Keratinocyte (primary cell): ENCODE measurements at regions not wholly inside any gene's neighbourhood (a gene's known extent, or its start where the extent isn't known, plus 50 kb on each side); places are given as distances from the start of the nearest gene placed in this dataset.
"Not testable (repeated sequence)": the region's sequence is repeated elsewhere in the genome, so short reads cannot be mapped to it uniquely, and the experiment has no call there.

Experiments
- DNase-seq: peaks from one replicate; pipeline ENCODE4 v3.0.0-alpha.2; 2011; ENCODE audit warnings: low read depth, missing footprints, low spot score
- FAIRE-seq: peaks from 2 replicates; lab custom pipeline; 2011; peaks lifted over from hg19 to GRCh38; lab: Jason Lieb, UNC
- H2AFZ ChIP-seq: 2 replicates; pipeline ENCODE4 v1.6.0; 2012; ENCODE audit warnings: low read length, control low read depth, inconsistent platforms; ENCODE audit not compliant: control insufficient read depth
- H3K27ac ChIP-seq: 2 replicates; pipeline ENCODE4 v1.5.1; 2011; ENCODE audit warnings: low read length; ENCODE audit not compliant: control insufficient read depth, insufficient read depth
- H3K27me3 ChIP-seq: 3 replicates; pipeline ENCODE4 v1.6.0; 2011; ENCODE audit warnings: low read length; ENCODE audit not compliant: control insufficient read depth, insufficient read depth; ENCODE audit errors: extremely low read depth
- H3K36me3 ChIP-seq, 2 experiments: 2 replicates in 1 of 2; 3 replicates in 1 of 2; pipeline ENCODE4 v1.5.1; 2011; ENCODE audit warnings: low read length in 2 of 2, mild to moderate bottlenecking in 1 of 2; ENCODE audit not compliant: control insufficient read depth in 2 of 2, insufficient read depth in 2 of 2; ENCODE audit errors: extremely low read depth in 1 of 2
- H3K4me1 ChIP-seq: 3 replicates; pipeline ENCODE4 v1.5.1; 2011; ENCODE audit warnings: low read length; ENCODE audit not compliant: control insufficient read depth, insufficient read depth; ENCODE audit errors: extremely low read depth
- H3K4me2 ChIP-seq: 3 replicates; pipeline ENCODE4 v1.6.0; 2011; ENCODE audit warnings: low read depth, low read length; ENCODE audit not compliant: control insufficient read depth, insufficient read depth; ENCODE audit errors: extremely low read depth
- H3K4me3 ChIP-seq, 3 experiments: fragments of 200-600 bp in 1 of 3; sonication (generic) in 1 of 3; 2 replicates in 2 of 3; 3 replicates in 1 of 3; pipeline ENCODE4 v1.5.1; 2011 to 2016; ENCODE audit warnings: low read length in 3 of 3, mild to moderate bottlenecking in 3 of 3, control low read depth in 2 of 3, inconsistent platforms in 1 of 3, low read depth in 1 of 3, mixed read lengths in 1 of 3, mixed run types in 1 of 3, moderate library complexity in 1 of 3; ENCODE audit not compliant: control insufficient read depth in 2 of 3, insufficient read depth in 2 of 3; ENCODE audit errors: extremely low read depth in 1 of 3
- H3K79me2 ChIP-seq: 2 replicates; pipeline ENCODE4 v1.6.0; 2012; ENCODE audit warnings: low read length; ENCODE audit not compliant: control insufficient read depth, insufficient read depth
- H3K9ac ChIP-seq: 3 replicates; pipeline ENCODE4 v1.6.0; 2011; ENCODE audit warnings: low read length; ENCODE audit not compliant: control insufficient read depth, insufficient read depth; ENCODE audit errors: extremely low read depth
- H3K9me1 ChIP-seq: 3 replicates; pipeline ENCODE4 v1.6.0; 2011; ENCODE audit warnings: low read length; ENCODE audit not compliant: control insufficient read depth, insufficient read depth; ENCODE audit errors: extremely low read depth
- H3K9me3 ChIP-seq: 2 replicates; pipeline ENCODE4 v1.5.1; 2012; ENCODE audit warnings: low read depth, low read length; ENCODE audit not compliant: control insufficient read depth
- H4K20me1 ChIP-seq: 3 replicates; pipeline ENCODE4 v1.6.0; 2011; ENCODE audit warnings: low read length; ENCODE audit not compliant: control insufficient read depth, insufficient read depth; ENCODE audit errors: extremely low read depth
- CTCF ChIP-seq, 3 experiments: IDR thresholded peaks in 1 of 3; conservative IDR thresholded peaks in 1 of 3; optimal IDR thresholded peaks in 1 of 3; 2 replicates in 2 of 3; 3 replicates in 1 of 3; pipeline versions ENCODE3 to v1.5.1; 2011; ENCODE audit warnings: low read length in 3 of 3, mild to moderate bottlenecking in 3 of 3, moderate library complexity in 2 of 3, control low read depth in 1 of 3, inconsistent platforms in 1 of 3; ENCODE audit not compliant: insufficient read depth in 2 of 3; ENCODE audit errors: extremely low read depth in 1 of 3
- EZH2 ChIP-seq: IDR thresholded peaks from one replicate; pipeline ENCODE4 v1.6.1; 2012; ENCODE audit warnings: inconsistent platforms, mild to moderate bottlenecking, low read length, moderate library complexity
- dilution Hi-C: fragments of 300-500 bp; cut with MboI; formaldehyde crosslinking; loops from one replicate; pipeline ENCODE4 v1.7.0; 2020; ENCODE audit warnings: low sequenced_read_pairs; ENCODE audit not compliant: extremely low pct_ligation_motif_present

GRCh38 chr6:834866-835265 lies 141.9 kb upstream of the EXOC2 start:
- dilution Hi-C loops = no loop called here
- H3K9ac ChIP-seq = no peak overlapping the region
- FAIRE-seq = no peak

GRCh38 chr6:834190-834589 lies 141.3 kb upstream of the EXOC2 start:
- H2AFZ ChIP-seq = no peak overlapping the region
- H3K4me2 ChIP-seq = no peak overlapping the region
- DNase-seq = no peak
- no peaks in the 10 kb centered on the region for H3K9me1 ChIP-seq
- dilution Hi-C loops = no loop called here
- no peak overlapping the region for H3K27ac ChIP-seq
- H3K9ac ChIP-seq = no peak overlapping the region
- no peaks in the 10 kb centered on the region for H4K20me1 ChIP-seq
- FAIRE-seq = peak; percentile 32
- H3K36me3 ChIP-seq = no peaks in the 10 kb centered on the region
- H3K4me1 ChIP-seq = peaks cover 7% of the 10 kb centered on the region
- TF ChIP-seq EZH2 (no peak), CTCF (optimal IDR thresholded peaks at IDR 0.05 in 1 of 3, IDR thresholded peaks at IDR 0.05 in 1 of 3, conservative IDR thresholded peaks at IDR 0.05 in 1 of 3; ENCODE audit: extremely low read depth in 1 of 3, insufficient read depth in 2 of 3, low read length in 3 of 3) (no peak)
- no peaks in the 10 kb centered on the region for H3K9me3 ChIP-seq
- H3K27me3 ChIP-seq = no peaks in the 10 kb centered on the region
- no peaks in the 10 kb centered on the region for H3K79me2 ChIP-seq
- H3K4me3 ChIP-seq = no peak overlapping the region

More at GRCh38 chr6:834866-835265, 141.9 kb upstream of the EXOC2 start:
- Histone ChIP-seq H2AFZ (no peak overlapping the region), H3K36me3 (no peaks in the 10 kb centered on the region), H4K20me1 (no peaks in the 10 kb centered on the region), H3K4me1 (peaks cover 7% of the 10 kb centered on the region), H3K9me1 (no peaks in the 10 kb centered on the region), H3K9me3 (no peaks in the 10 kb centered on the region), H3K27ac (no peak overlapping the region), H3K4me2 (no peak overlapping the region), H3K79me2 (no peaks in the 10 kb centered on the region), H3K4me3 (no peak overlapping the region), H3K27me3 (no peaks in the 10 kb centered on the region)
- no peak for DNase-seq
- TF ChIP-seq EZH2 (no peak), CTCF (optimal IDR thresholded peaks at IDR 0.05 in 1 of 3, IDR thresholded peaks at IDR 0.05 in 1 of 3, conservative IDR thresholded peaks at IDR 0.05 in 1 of 3; ENCODE audit: extremely low read depth in 1 of 3, insufficient read depth in 2 of 3, low read length in 3 of 3) (no peak)

- DNase-seq, dilution Hi-C loops, H3K27me3 ChIP-seq, H2AFZ ChIP-seq, H3K27ac ChIP-seq, H3K36me3 ChIP-seq, H3K9me1 ChIP-seq, H3K4me2 ChIP-seq, H3K9me3 ChIP-seq, H3K4me3 ChIP-seq, H3K9ac ChIP-seq, H3K4me1 ChIP-seq, H4K20me1 ChIP-seq, FAIRE-seq, H3K79me2 ChIP-seq: not testable (repeated sequence)
Measured at GRCh38 chr6:832804-833203, 139.9 kb upstream of the EXOC2 start.
